ENCODE measurements at regions not wholly inside any gene's neighbourhood (a gene's known extent, or its start where the extent isn't known, plus 50 kb on each side); places are given as distances from the start of the nearest gene placed in this dataset.
"Not testable (repeated sequence)": the region's sequence is repeated elsewhere in the genome, so short reads cannot be mapped to it uniquely, and the experiment has no call there.

- DNase-seq: no peak
Measured at GRCh38 chrY:7720974-7721373, 809.4 kb upstream of the AMELY start.

- peak in 1 of 2 experiments; percentile 65 for DNase-seq
Measured at GRCh38 chrY:7719271-7719670, 807.7 kb upstream of the AMELY start.

GRCh38 chrY:7718626-7719025 lies 807.1 kb upstream of the AMELY start:
- DNase-seq: peak in 1 of 2 experiments; percentile 14

- DNase-seq: no peak
Measured at GRCh38 chrY:7718126-7718525, 806.6 kb upstream of the AMELY start.

GRCh38 chrY:7714426-7714825 lies 802.9 kb upstream of the AMELY start:
- DNase-seq: no peak

GRCh38 chrY:7713738-7714137 lies 802.2 kb upstream of the AMELY start:
- not testable (repeated sequence) for DNase-seq

GRCh38 chrY:7712289-7712688 lies 800.7 kb upstream of the AMELY start:
- DNase-seq: no peak

GRCh38 chrY:7703578-7704140 lies 792.1 kb upstream of the AMELY start:
- peak in 1 of 2 experiments; percentile 73 for DNase-seq

GRCh38 chrY:7702481-7702880 lies 790.9 kb upstream of the AMELY start:
- DNase-seq: no peak

GRCh38 chrY:7701676-7702075 lies 790.1 kb upstream of the AMELY start:
- DNase-seq: no peak

- DNase-seq: peak in 1 of 2 experiments; percentile 0
Measured at GRCh38 chrY:7697506-7697905, 786.0 kb upstream of the AMELY start.

GRCh38 chrY:7692701-7693100 lies 781.1 kb upstream of the AMELY start:
- no peak for DNase-seq

- DNase-seq: no peak
Measured at GRCh38 chrY:7687086-7687485, 775.5 kb upstream of the AMELY start.

- no peak for DNase-seq
Measured at GRCh38 chrY:7684546-7684945, 773.0 kb upstream of the AMELY start.

- no peak for DNase-seq
Measured at GRCh38 chrY:7682386-7682785, 770.8 kb upstream of the AMELY start.

GRCh38 chrY:7681426-7681825 lies 769.9 kb upstream of the AMELY start:
- no peak for DNase-seq

- DNase-seq: no peak
Measured at GRCh38 chrY:7674465-7674864, 762.9 kb upstream of the AMELY start.

- no peak for DNase-seq
Measured at GRCh38 chrY:7672796-7673195, 761.2 kb upstream of the AMELY start.

GRCh38 chrY:7663261-7663660 lies 751.7 kb upstream of the AMELY start:
- DNase-seq: no peak

GRCh38 chrY:7659047-7659446 lies 747.5 kb upstream of the AMELY start:
- no peak for DNase-seq

- no peak for DNase-seq
Measured at GRCh38 chrY:7656596-7656995, 745.0 kb upstream of the AMELY start.

- no peak for DNase-seq
Measured at GRCh38 chrY:7654985-7655384, 743.4 kb upstream of the AMELY start.

- DNase-seq: not testable (repeated sequence)
Measured at GRCh38 chrY:7649866-7650265, 738.3 kb upstream of the AMELY start.

All from NCI-H446 (cell line).